CD8-positive, alpha-beta memory T cell (primary cell): ENCODE measurements at regions not wholly inside any gene's neighbourhood (a gene's known extent, or its start where the extent isn't known, plus 50 kb on each side); places are given as distances from the start of the nearest gene placed in this dataset.
A peak's percentile ranks its signal among the peaks of the same experiment; 100 is the strongest.

Experiments used
- CTCF ChIA-PET: fragments of 350-600 bp; sonication (Branson Sonifier 250); formaldehyde crosslinking; loops from one replicate; lab custom pipeline; 2021; ENCODE audit warnings: antibody characterized with exemption; lab: Charles Lee
- POLR2A ChIA-PET: fragments of 350-600 bp; sonication (Branson Sonifier 250); formaldehyde crosslinking; loops from one replicate; lab custom pipeline; 2021; ENCODE audit warnings: antibody characterized with exemption; lab: Charles Lee
- DNase-seq, 5 donors: peaks; one replicate each; pipeline versions ENCODE4 v3.0.0 to v3.0.0-alpha.2; 2020 to 2022; ENCODE audit warnings: mixed read lengths in 1 of 5
- H3K27ac ChIP-seq: one replicate; pipeline ENCODE4 v1.7.0; 2013; ENCODE audit warnings: low read depth, mild to moderate bottlenecking, low read length, moderate library complexity
- H3K27me3 ChIP-seq: 2 replicates; pipeline ENCODE4 v1.7.0; 2013; ENCODE audit warnings: low read length, mild to moderate bottlenecking; ENCODE audit not compliant: insufficient read depth, poor library complexity, severe bottlenecking
- H3K36me3 ChIP-seq: 2 replicates; pipeline ENCODE4 v1.7.0; 2013; ENCODE audit warnings: mild to moderate bottlenecking, low read length, moderate library complexity; ENCODE audit not compliant: insufficient read depth
- H3K4me1 ChIP-seq: 2 replicates; pipeline ENCODE4 v1.7.0; 2013; ENCODE audit warnings: mild to moderate bottlenecking, low read length, moderate library complexity; ENCODE audit not compliant: insufficient read depth
- H3K4me3 ChIP-seq: 2 replicates; pipeline ENCODE4 v1.7.0; 2013; ENCODE audit warnings: mild to moderate bottlenecking, low read length
- H3K9me3 ChIP-seq: 2 replicates; pipeline ENCODE4 v1.7.0; 2013; ENCODE audit warnings: mild to moderate bottlenecking, low read length
- H3K27ac Mint-ChIP-seq, 8 donors: one replicate each; pipeline ENCODE4 v1.8.0; 2020 to 2021; ENCODE audit warnings: mixed read lengths in 8 of 8, mild to moderate bottlenecking in 6 of 8, inconsistent platforms in 3 of 8, moderate library complexity in 3 of 8
- H3K27me3 Mint-ChIP-seq, 2 donors: one replicate each; pipeline ENCODE4 v1.8.0; 2020 to 2021; ENCODE audit warnings: mixed read lengths in 2 of 2, mild to moderate bottlenecking in 1 of 2, moderate library complexity in 1 of 2
- H3K36me3 Mint-ChIP-seq, 3 donors: one replicate each; pipeline ENCODE4 v1.8.0; 2020 to 2021; ENCODE audit warnings: mixed read lengths in 3 of 3, inconsistent platforms in 1 of 3, mild to moderate bottlenecking in 1 of 3
- H3K4me1 Mint-ChIP-seq, 3 donors: one replicate each; pipeline ENCODE4 v1.8.0; 2020 to 2021; ENCODE audit warnings: mixed read lengths in 3 of 3, inconsistent platforms in 1 of 3, mild to moderate bottlenecking in 1 of 3
- H3K4me3 Mint-ChIP-seq, 7 donors: one replicate each; pipeline ENCODE4 v1.8.0; 2020 to 2021; ENCODE audit warnings: mixed read lengths in 7 of 7, mild to moderate bottlenecking in 6 of 7, moderate library complexity in 4 of 7, inconsistent platforms in 2 of 7
- H3K9me3 Mint-ChIP-seq, 5 donors: one replicate each; pipeline ENCODE4 v1.8.0; 2020 to 2022; ENCODE audit warnings: mixed read lengths in 5 of 5, mild to moderate bottlenecking in 3 of 5, moderate library complexity in 2 of 5, inconsistent platforms in 1 of 5

- Histone ChIP-seq H3K36me3 (no peaks in the 10 kb centered on the region), H3K4me3 (no peak overlapping the region), H3K27me3 (no peaks in the 10 kb centered on the region), H3K27ac (no peak overlapping the region), H3K9me3 (no peaks in the 10 kb centered on the region), H3K4me1 (no peaks in the 10 kb centered on the region)
- no peaks in the 10 kb centered on the region for H3K36me3 Mint-ChIP-seq
- H3K4me3 Mint-ChIP-seq, result no peak overlapping the region
- ChIA-PET POLR2A (no interaction called here), CTCF (no interaction called here)
- peaks cover 0 to 14% (median 4%) of the 10 kb centered on the region in 3 donors for H3K4me1 Mint-ChIP-seq
- peak overlapping the region in 1 of 8 donors; percentile 25 for H3K27ac Mint-ChIP-seq
- H3K27me3 Mint-ChIP-seq, result peaks cover 3 to 6% of the 10 kb centered on the region in 2 donors
- no peak for DNase-seq
- peaks cover 0 to 8% (median 0%) of the 10 kb centered on the region in 5 donors for H3K9me3 Mint-ChIP-seq
Observed at GRCh38 chrX:30992381-30992904, 79.4 kb downstream of the FTHL17 start.

DNA sequence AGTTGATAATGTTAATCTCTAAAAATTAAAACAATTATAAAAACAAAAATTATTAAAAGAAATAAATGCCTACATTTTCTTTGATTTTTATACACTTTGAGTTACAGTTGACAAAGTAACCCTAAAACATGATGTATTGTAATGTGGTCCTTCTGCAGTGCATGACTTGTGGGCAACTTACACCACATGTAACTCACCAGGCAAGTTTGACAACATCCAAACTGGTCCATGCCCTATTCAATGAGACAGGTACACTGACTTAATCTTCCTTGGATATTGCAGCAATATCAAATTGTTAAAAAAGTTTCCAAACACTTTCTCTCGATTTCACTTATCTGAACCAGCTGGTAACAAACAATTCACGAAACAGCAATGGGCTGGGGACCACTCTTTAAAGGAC, 81.5 kb downstream of the FTHL17 start:
- ChIA-PET CTCF (no interaction called here), POLR2A (no interaction called here)
- H3K4me3 ChIP-seq, result no peak overlapping the region
- Mint-ChIP-seq H3K27ac (no peak overlapping the region), H3K36me3 (no peaks in the 10 kb centered on the region), H3K9me3 (peaks cover 0 to 5% (median 0%) of the 10 kb centered on the region in 5 donors), H3K27me3 (peaks cover 0 to 5% of the 10 kb centered on the region in 2 donors), H3K4me3 (no peak overlapping the region), H3K4me1 (peaks cover 0 to 14% (median 4%) of the 10 kb centered on the region in 3 donors)
- H3K9me3 ChIP-seq, result no peaks in the 10 kb centered on the region
- no peak overlapping the region for H3K27ac ChIP-seq
- H3K27me3 ChIP-seq, result no peaks in the 10 kb centered on the region
- DNase-seq, result no peak
- H3K4me1 ChIP-seq, result no peaks in the 10 kb centered on the region
- no peaks in the 10 kb centered on the region for H3K36me3 ChIP-seq

- peaks cover 0 to 8% of the 10 kb centered on the region in 2 donors for H3K27me3 Mint-ChIP-seq
- H3K4me3 ChIP-seq, result no peak overlapping the region
- H3K4me1 Mint-ChIP-seq, result no peaks in the 10 kb centered on the region
- no peaks in the 10 kb centered on the region for H3K9me3 ChIP-seq
- no peaks in the 10 kb centered on the region for H3K36me3 Mint-ChIP-seq
- no peak overlapping the region for H3K4me3 Mint-ChIP-seq
- H3K27ac ChIP-seq, result no peak overlapping the region
- ChIA-PET CTCF (no interaction called here), POLR2A (no interaction called here)
- no peak overlapping the region for H3K27ac Mint-ChIP-seq
- H3K36me3 ChIP-seq, result no peaks in the 10 kb centered on the region
- H3K9me3 Mint-ChIP-seq, result peaks cover 0 to 6% (median 2%) of the 10 kb centered on the region in 5 donors
- DNase-seq, result no peak
- no peaks in the 10 kb centered on the region for H3K4me1 ChIP-seq
- no peaks in the 10 kb centered on the region for H3K27me3 ChIP-seq
Observed at GRCh38 chrX:30982467-30982866, 89.4 kb downstream of the FTHL17 start.

DNA sequence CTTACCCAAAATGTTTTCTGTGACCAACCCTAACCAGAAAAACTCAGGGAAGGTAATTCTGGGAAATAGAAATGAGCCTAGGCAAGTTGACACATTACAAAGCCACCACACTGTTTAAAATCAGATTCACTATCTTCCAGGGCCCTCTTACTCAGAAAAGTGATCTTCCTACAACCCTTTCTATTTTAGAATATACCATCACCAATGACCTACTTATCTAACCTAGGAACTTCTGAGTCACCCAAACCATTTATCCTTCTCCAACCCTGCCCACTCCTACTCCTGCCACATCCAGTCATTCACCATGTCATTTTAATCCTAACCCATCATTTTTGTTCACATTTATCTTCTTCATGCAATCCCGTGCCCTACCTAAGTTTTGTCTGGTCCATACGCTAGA, 89.9 kb downstream of the FTHL17 start:
- Histone ChIP-seq H3K9me3 (no peaks in the 10 kb centered on the region), H3K27me3 (no peaks in the 10 kb centered on the region), H3K36me3 (no peaks in the 10 kb centered on the region), H3K27ac (no peak overlapping the region), H3K4me1 (no peaks in the 10 kb centered on the region), H3K4me3 (no peak overlapping the region)
- no peaks in the 10 kb centered on the region for H3K36me3 Mint-ChIP-seq
- POLR2A ChIA-PET, result no interaction called here
- peaks cover 0 to 6% (median 2%) of the 10 kb centered on the region in 5 donors for H3K9me3 Mint-ChIP-seq
- no peaks in the 10 kb centered on the region for H3K4me1 Mint-ChIP-seq
- H3K4me3 Mint-ChIP-seq, result no peak overlapping the region
- peaks cover 0 to 8% of the 10 kb centered on the region in 2 donors for H3K27me3 Mint-ChIP-seq
- no peak overlapping the region for H3K27ac Mint-ChIP-seq
- no peak for DNase-seq
- CTCF ChIA-PET, result no interaction called here

DNA sequence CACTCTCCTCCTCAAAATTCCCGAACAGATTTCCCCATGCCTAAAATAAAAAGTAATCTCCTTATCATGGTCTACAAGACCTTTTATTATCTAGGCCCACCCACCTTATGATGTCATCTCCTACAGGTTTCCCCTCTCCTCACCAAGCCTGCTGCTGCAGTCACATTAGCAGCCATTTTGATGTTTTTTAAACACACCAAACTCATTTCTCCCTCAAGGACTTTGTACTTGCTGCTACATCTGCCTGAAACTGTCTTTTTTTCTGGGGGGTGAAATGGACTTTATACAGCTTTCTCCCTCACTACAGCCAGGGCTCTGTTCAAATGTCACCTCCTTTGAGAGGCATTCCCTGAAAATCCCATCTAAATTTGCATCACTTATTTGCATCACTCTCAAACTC, 90.2 kb upstream of the TAB3 start:
- H3K4me1 Mint-ChIP-seq, result peaks cover 0 to 3% (median under 1%) of the 10 kb centered on the region in 3 donors
- H3K4me1 ChIP-seq, result no peaks in the 10 kb centered on the region
- H3K36me3 ChIP-seq, result no peaks in the 10 kb centered on the region
- H3K4me3 Mint-ChIP-seq, result no peak overlapping the region
- H3K36me3 Mint-ChIP-seq, result no peaks in the 10 kb centered on the region
- no peak overlapping the region for H3K4me3 ChIP-seq
- CTCF ChIA-PET, result no interaction called here
- H3K9me3 Mint-ChIP-seq, result peaks cover 0 to 6% (median 2%) of the 10 kb centered on the region in 5 donors
- DNase-seq, result no peak
- H3K27ac Mint-ChIP-seq, result no peak overlapping the region
- H3K9me3 ChIP-seq, result no peaks in the 10 kb centered on the region
- peaks cover 2 to 6% of the 10 kb centered on the region in 2 donors for H3K27me3 Mint-ChIP-seq
- H3K27me3 ChIP-seq, result no peaks in the 10 kb centered on the region
- no peak overlapping the region for H3K27ac ChIP-seq
- POLR2A ChIA-PET, result no interaction called here

- no peak for DNase-seq
- Mint-ChIP-seq H3K9me3 (peaks cover 0 to 2% (median 0%) of the 10 kb centered on the region in 5 donors), H3K36me3 (peaks cover 0 to 2% (median 0%) of the 10 kb centered on the region in 3 donors), H3K27ac (no peak overlapping the region), H3K27me3 (peaks cover 4% of the 10 kb centered on the region in 2 donors), H3K4me1 (peaks cover 1 to 12% (median 7%) of the 10 kb centered on the region in 3 donors), H3K4me3 (no peak overlapping the region)
- Histone ChIP-seq H3K4me3 (no peak overlapping the region), H3K36me3 (no peaks in the 10 kb centered on the region), H3K9me3 (no peaks in the 10 kb centered on the region), H3K4me1 (no peaks in the 10 kb centered on the region), H3K27ac (no peak overlapping the region), H3K27me3 (no peaks in the 10 kb centered on the region)
- ChIA-PET POLR2A (no interaction called here), CTCF (no interaction called here)
Observed at GRCh38 chrX:30975467-30975866, 86.4 kb upstream of the TAB3 start.

GRCh38 chrX:30973784-30974427, 84.9 kb upstream of the TAB3 start:
- no peak overlapping the region for H3K27ac ChIP-seq
- H3K36me3 Mint-ChIP-seq, result peaks cover 0 to 2% (median 0%) of the 10 kb centered on the region in 3 donors
- no peaks in the 10 kb centered on the region for H3K4me1 ChIP-seq
- H3K27ac Mint-ChIP-seq, result no peak overlapping the region
- H3K27me3 ChIP-seq, result no peaks in the 10 kb centered on the region
- no peaks in the 10 kb centered on the region for H3K36me3 ChIP-seq
- no peaks in the 10 kb centered on the region for H3K9me3 ChIP-seq
- H3K27me3 Mint-ChIP-seq, result peaks cover 2 to 4% of the 10 kb centered on the region in 2 donors
- H3K9me3 Mint-ChIP-seq, result no peaks in the 10 kb centered on the region
- peak overlapping the region in 1 of 7 donors; percentile 10 for H3K4me3 Mint-ChIP-seq
- H3K4me3 ChIP-seq, result no peak overlapping the region
- ChIA-PET POLR2A (no interaction called here), CTCF (no interaction called here)
- H3K4me1 Mint-ChIP-seq, result peaks cover 1 to 12% (median 7%) of the 10 kb centered on the region in 3 donors
- no peak for DNase-seq

GRCh38 chrX:30971774-30972603, 82.9 kb upstream of the TAB3 start:
- H3K4me1 ChIP-seq, result no peaks in the 10 kb centered on the region
- peaks cover 0 to 2% (median 0%) of the 10 kb centered on the region in 3 donors for H3K36me3 Mint-ChIP-seq
- H3K4me1 Mint-ChIP-seq, result peaks cover 1 to 12% (median 7%) of the 10 kb centered on the region in 3 donors
- no peaks in the 10 kb centered on the region for H3K9me3 Mint-ChIP-seq
- peak overlapping the region; percentile 47 for H3K4me3 ChIP-seq
- CTCF ChIA-PET, result no interaction called here
- peaks cover 2 to 4% of the 10 kb centered on the region in 2 donors for H3K27me3 Mint-ChIP-seq
- H3K27ac Mint-ChIP-seq, result peak overlapping the region in 2 of 8 donors; percentile 23 to 31
- POLR2A ChIA-PET, result no interaction called here
- H3K9me3 ChIP-seq, result no peaks in the 10 kb centered on the region
- H3K36me3 ChIP-seq, result no peaks in the 10 kb centered on the region
- no peak overlapping the region for H3K27ac ChIP-seq
- H3K27me3 ChIP-seq, result no peaks in the 10 kb centered on the region
- H3K4me3 Mint-ChIP-seq, result peak overlapping the region in 6 of 7 donors; percentile 46 to 74 (median 61)
- DNase-seq, result peak in 1 of 5 donors; percentile 10
